Breast epithelium (tissue), 3 donors: ENCODE measurements at regions not wholly inside any gene's neighbourhood (a gene's known extent, or its start where the extent isn't known, plus 50 kb on each side); places are given as distances from the start of the nearest gene placed in this dataset.

Experiments
- POLR2A ChIP-seq: fragments of 450-650 bp; IDR thresholded peaks from one replicate; pipeline ENCODE4 v1.6.1; 2016; ENCODE audit warnings: antibody characterized with exemption, mild to moderate bottlenecking, moderate library complexity
- TF ChIP-seq, protein P1 (sequence below), 3 donors: fragments of 450-650 bp; IDR thresholded peaks; one replicate each; pipeline ENCODE4 v1.5.1; 2016 to 2017; ENCODE audit warnings: antibody characterized with exemption in 3 of 3, mild to moderate bottlenecking in 3 of 3, moderate library complexity in 3 of 3

DNA sequence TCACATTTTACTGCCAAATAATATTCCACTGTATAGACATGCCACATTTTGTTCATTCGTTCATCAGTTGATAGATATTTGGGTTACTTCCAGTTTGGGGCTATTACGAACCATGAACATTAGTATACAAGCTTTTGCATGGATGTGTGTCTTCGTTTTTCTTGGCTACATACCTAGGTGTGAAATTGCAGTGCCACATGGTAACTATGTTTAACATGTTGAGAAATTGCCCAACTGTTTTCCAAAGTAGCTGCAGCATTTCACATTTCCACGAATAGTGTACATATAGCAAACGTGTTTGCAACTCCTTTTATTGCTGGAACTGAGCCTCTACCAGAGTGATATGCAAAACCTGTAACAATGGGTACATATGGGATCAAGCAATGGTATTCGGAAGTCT is 221.5 kb downstream of the VEGFC start:
- TF ChIP-seq, protein P1, sequence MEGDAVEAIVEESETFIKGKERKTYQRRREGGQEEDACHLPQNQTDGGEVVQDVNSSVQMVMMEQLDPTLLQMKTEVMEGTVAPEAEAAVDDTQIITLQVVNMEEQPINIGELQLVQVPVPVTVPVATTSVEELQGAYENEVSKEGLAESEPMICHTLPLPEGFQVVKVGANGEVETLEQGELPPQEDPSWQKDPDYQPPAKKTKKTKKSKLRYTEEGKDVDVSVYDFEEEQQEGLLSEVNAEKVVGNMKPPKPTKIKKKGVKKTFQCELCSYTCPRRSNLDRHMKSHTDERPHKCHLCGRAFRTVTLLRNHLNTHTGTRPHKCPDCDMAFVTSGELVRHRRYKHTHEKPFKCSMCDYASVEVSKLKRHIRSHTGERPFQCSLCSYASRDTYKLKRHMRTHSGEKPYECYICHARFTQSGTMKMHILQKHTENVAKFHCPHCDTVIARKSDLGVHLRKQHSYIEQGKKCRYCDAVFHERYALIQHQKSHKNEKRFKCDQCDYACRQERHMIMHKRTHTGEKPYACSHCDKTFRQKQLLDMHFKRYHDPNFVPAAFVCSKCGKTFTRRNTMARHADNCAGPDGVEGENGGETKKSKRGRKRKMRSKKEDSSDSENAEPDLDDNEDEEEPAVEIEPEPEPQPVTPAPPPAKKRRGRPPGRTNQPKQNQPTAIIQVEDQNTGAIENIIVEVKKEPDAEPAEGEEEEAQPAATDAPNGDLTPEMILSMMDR (IDR thresholded peaks at IDR 0.05), result no peak
- TF ChIP-seq POLR2A, result no peak
